Duodenal mucosa (tissue), 2 donors: ENCODE measurements at regions not wholly inside any gene's neighbourhood (a gene's known extent, or its start where the extent isn't known, plus 50 kb on each side); places are given as distances from the start of the nearest gene placed in this dataset.

Experiments
- H3K27ac ChIP-seq: one replicate; pipeline ENCODE4 v1.7.0; 2013; ENCODE audit warnings: low read depth, low read length
- H3K27me3 ChIP-seq, 2 donors: one replicate each; pipeline ENCODE4 v1.7.0; 2013; ENCODE audit warnings: low read length in 2 of 2, control low read depth in 1 of 2; ENCODE audit not compliant: insufficient read depth in 2 of 2, control insufficient read depth in 1 of 2
- H3K36me3 ChIP-seq, 2 donors: one replicate each; pipeline ENCODE4 v1.7.0; 2013; ENCODE audit warnings: low read length in 2 of 2, control low read depth in 1 of 2; ENCODE audit not compliant: insufficient read depth in 2 of 2, control insufficient read depth in 1 of 2
- H3K4me1 ChIP-seq, 2 donors: one replicate each; pipeline ENCODE4 v1.7.0; 2013; ENCODE audit warnings: low read length in 2 of 2, control low read depth in 1 of 2; ENCODE audit not compliant: insufficient read depth in 2 of 2, control insufficient read depth in 1 of 2
- H3K4me3 ChIP-seq, 2 donors: one replicate each; pipeline ENCODE4 v1.7.0; 2013; ENCODE audit warnings: low read length in 2 of 2, low read depth in 1 of 2
- H3K9ac ChIP-seq, 2 donors: one replicate each; pipeline ENCODE4 v1.7.0; 2013; ENCODE audit warnings: low read length in 2 of 2, low read depth in 1 of 2
- H3K9me3 ChIP-seq, 2 donors: one replicate each; pipeline ENCODE4 v1.7.0; 2013; ENCODE audit warnings: low read length in 2 of 2, control low read depth in 1 of 2; ENCODE audit not compliant: control insufficient read depth in 1 of 2

DNA sequence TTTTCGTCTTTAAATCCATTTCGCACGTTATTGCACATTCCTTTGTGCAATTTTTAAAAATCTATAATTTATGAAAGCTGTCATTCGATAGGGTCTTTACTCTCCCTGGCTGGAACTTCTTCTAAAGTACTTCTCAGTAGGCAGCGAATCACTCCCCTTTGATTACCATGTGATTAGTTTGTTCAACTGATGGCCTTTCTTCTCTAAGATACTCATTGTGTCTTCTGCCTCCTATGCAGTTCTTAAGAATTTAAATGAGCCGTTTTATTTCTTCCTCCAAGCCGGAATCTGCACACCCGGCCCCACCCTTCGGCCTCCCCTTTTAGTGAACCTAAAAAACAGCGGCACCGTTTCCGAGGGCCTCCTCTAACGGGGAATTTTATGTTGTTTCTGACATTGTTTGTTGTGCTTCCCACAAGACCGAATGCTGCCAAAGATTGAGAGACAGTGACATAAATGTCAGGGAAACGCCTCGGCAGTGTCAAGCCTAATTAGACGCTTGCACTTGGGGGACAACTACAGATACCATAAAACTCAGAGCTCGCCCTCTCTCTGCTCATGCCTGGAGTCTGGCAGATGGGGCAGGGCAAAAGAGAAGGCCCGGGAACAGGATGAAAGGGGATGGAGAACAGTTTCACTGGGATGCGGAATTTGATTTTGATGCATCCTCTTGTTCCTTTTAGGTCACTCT lies 255.3 kb downstream of the BCL11A start:
- peaks cover 0 to 2% of the 10 kb centered on the region in 2 donors for H3K9me3 ChIP-seq
- H3K9ac ChIP-seq = no peak overlapping the region
- H3K27me3 ChIP-seq = no peaks in the 10 kb centered on the region
- H3K36me3 ChIP-seq = no peaks in the 10 kb centered on the region
- no peak overlapping the region for H3K4me3 ChIP-seq
- H3K4me1 ChIP-seq = peaks cover 4 to 8% of the 10 kb centered on the region in 2 donors
- H3K27ac ChIP-seq = no peak overlapping the region

- Histone ChIP-seq H3K4me3 (no peak overlapping the region), H3K27me3 (no peaks in the 10 kb centered on the region), H3K9ac (no peak overlapping the region), H3K4me1 (peaks cover 4 to 8% of the 10 kb centered on the region in 2 donors), H3K9me3 (peaks cover 0 to 2% of the 10 kb centered on the region in 2 donors), H3K36me3 (no peaks in the 10 kb centered on the region), H3K27ac (no peak overlapping the region)
Measured at GRCh38 chr2:60297296-60298005, 256.0 kb downstream of the BCL11A start.

DNA sequence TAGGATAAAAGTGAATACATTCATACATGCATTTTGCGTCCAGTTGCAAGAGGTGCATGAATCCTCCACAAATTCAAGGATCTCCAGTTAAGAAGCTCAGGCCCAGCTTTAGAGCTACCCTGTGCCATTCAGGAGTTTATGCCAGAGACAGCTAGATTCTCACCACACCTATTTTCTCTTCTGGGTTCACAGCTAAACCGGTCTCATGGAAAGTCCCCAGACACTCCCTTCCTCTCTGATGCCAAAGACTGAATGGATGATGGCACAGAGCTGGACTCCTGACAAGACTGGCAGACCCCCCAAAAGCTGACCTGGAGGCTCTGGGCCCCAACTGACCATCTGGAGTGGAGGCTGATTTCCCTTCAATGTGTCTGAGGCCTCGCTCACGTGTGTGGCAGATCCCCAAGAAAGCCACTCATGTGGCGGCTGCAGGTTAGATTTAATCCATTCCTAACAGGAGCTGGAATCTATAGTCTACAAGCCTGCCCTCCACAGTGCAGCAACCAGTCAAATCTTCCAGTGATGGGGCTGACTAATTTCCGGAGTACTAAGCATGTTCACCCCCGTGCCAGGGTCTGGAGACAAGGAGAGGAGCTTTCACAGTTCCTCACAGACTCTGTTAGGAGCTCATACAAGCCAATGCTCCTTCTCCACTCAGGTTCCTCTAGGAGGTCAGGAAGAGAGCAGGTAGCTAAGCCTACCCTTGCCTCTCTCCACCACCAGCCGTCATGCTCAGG lies 257.1 kb downstream of the BCL11A start:
- peaks cover 0 to 2% of the 10 kb centered on the region in 2 donors for H3K9me3 ChIP-seq
- H3K9ac ChIP-seq = no peak overlapping the region
- no peak overlapping the region for H3K4me3 ChIP-seq
- peaks cover 4 to 8% of the 10 kb centered on the region in 2 donors for H3K4me1 ChIP-seq
- no peak overlapping the region for H3K27ac ChIP-seq
- no peaks in the 10 kb centered on the region for H3K27me3 ChIP-seq
- H3K36me3 ChIP-seq = no peaks in the 10 kb centered on the region

DNA sequence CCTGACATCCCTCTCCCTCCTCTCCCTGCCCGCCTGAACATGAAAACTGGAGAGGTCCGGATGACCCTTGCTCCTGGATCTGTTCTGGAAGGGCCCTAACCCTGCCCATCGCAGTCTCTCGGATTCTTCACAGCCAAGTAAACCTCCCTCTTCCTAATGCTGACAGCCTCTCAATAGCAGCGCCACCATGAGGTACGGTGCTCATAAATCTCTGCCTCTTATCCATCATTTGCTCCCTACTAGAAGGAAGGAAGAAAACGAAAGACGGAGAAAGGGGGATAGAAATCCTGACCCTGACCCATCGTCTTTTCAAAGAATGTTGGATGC lies 257.9 kb downstream of the BCL11A start:
- Histone ChIP-seq H3K36me3 (no peaks in the 10 kb centered on the region), H3K27ac (no peak overlapping the region)

DNA sequence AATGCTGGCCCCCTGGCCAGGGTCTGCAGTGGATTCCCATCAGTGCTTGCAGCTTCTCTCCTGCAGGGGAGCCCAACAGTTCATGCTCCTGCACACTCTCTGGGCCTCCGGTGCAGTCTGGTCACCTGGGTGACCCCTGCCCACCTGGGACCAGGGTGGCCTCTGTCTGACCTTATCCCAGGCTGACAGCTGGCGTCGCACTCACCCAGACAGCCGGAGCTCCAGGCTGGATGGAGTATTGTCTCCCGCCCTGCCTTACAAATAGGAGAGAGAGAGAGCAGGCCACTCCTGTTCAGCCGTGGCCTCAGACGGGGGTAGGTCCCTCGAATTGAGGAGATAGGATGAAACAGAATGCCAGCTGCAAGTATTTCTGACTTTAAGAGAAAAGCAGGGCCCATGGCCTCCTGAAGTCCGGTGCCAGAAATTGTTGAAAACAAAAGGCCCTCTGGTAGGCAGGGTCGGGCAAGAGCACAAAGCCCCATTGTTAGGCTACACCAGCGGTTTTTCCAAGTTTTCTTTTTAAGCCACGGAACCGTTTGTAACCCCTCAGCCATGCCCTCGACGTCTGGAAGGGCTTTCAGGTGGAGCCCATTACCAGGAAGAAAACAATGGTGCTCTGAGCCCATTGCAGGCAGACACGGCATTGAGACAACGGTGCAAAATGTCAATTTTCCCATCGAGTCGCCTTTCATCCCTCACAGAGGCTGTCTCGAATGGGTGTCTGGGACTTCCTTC lies 258.4 kb downstream of the BCL11A start:
- Histone ChIP-seq H3K9me3 (peaks cover 0 to 2% of the 10 kb centered on the region in 2 donors), H3K36me3 (no peaks in the 10 kb centered on the region), H3K27me3 (no peaks in the 10 kb centered on the region), H3K27ac (no peak overlapping the region), H3K4me3 (no peak overlapping the region), H3K4me1 (peaks cover 4 to 12% of the 10 kb centered on the region in 2 donors), H3K9ac (no peak overlapping the region)

More for the DNA sequence above, 257.9 kb downstream of the BCL11A start:
- peaks cover 4 to 9% of the 10 kb centered on the region in 2 donors for H3K4me1 ChIP-seq
- peaks cover 0 to 2% of the 10 kb centered on the region in 2 donors for H3K9me3 ChIP-seq
- H3K27me3 ChIP-seq = no peaks in the 10 kb centered on the region
- H3K9ac ChIP-seq = no peak overlapping the region
- no peak overlapping the region for H3K4me3 ChIP-seq

DNA sequence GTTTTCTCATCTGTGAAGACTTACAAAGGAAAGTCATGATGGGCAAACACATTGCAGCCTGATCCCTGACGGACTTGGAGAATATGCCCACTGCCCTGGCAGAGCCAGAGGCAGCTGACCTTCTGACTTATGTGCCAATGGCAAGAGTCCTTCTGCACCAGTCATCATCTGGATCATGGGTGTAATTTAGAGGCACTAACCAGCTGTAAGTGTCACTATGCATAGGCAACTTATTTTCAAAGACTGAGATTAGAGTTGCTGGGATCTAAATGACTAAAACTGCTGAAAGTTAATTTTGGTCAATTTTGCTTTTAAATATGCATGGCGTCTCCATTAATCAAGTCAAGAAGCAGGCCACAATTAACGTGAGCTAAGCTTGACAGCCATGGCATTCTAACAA lies 261.2 kb downstream of the BCL11A start:
- H3K4me1 ChIP-seq = peaks cover 0 to 15% of the 10 kb centered on the region in 2 donors
- no peaks in the 10 kb centered on the region for H3K36me3 ChIP-seq
- no peak overlapping the region for H3K27ac ChIP-seq
- no peaks in the 10 kb centered on the region for H3K27me3 ChIP-seq
- H3K4me3 ChIP-seq = no peak overlapping the region
- no peak overlapping the region for H3K9ac ChIP-seq
- peaks cover 0 to 2% of the 10 kb centered on the region in 2 donors for H3K9me3 ChIP-seq

DNA sequence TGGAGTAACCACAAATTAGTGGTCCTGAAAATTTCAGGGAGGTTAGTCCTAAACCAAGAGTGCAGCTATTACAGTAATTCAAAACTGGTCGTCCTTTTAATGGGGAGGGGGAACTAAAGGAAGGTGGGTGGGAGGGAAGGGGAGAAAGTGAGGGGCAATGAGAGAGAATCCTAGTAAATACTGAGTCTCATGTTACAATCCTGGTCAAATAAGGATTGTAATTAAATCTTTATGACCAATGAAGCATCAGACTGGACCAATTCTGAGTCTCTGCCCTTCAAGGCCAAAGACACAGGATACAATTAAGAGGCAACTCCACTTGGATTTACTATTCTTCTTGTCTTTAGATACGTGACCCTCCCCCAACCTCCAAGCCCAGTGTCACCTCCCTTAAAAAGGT lies 262.9 kb downstream of the BCL11A start:
- no peak overlapping the region for H3K4me3 ChIP-seq
- no peak overlapping the region for H3K27ac ChIP-seq
- no peak overlapping the region for H3K9ac ChIP-seq
- H3K27me3 ChIP-seq = no peaks in the 10 kb centered on the region
- H3K4me1 ChIP-seq = peaks cover 0 to 21% of the 10 kb centered on the region in 2 donors
- no peaks in the 10 kb centered on the region for H3K36me3 ChIP-seq
- H3K9me3 ChIP-seq = peaks cover 0 to 2% of the 10 kb centered on the region in 2 donors

GRCh38 chr2:60285626-60286316 lies 267.7 kb downstream of the BCL11A start:
- no peaks in the 10 kb centered on the region for H3K27me3 ChIP-seq
- H3K36me3 ChIP-seq = no peaks in the 10 kb centered on the region
- no peak overlapping the region for H3K27ac ChIP-seq
- H3K9ac ChIP-seq = no peak overlapping the region
- peaks cover 0 to 17% of the 10 kb centered on the region in 2 donors for H3K4me1 ChIP-seq
- no peaks in the 10 kb centered on the region for H3K9me3 ChIP-seq
- H3K4me3 ChIP-seq = no peak overlapping the region

DNA sequence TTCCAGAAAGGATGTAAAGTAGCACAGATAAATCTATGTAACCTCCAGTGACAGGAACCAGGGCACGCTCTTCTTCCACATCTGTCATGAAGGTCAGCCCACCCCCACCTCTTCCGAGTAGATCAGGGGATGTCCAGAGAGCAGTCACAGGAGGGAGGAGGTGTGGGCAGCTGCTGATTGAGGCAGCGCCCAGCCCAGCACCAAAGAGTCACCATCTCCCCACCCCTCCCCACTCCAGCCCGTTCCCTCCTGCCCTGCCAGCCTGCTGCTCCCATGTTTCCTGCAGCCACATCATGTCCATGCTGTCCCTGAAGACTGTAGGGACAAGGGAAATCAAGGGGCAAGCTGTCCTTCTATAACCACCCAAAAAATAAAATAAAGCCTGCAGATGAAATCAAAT lies 269.8 kb downstream of the BCL11A start:
- Histone ChIP-seq H3K36me3 (no peaks in the 10 kb centered on the region), H3K4me3 (no peak overlapping the region), H3K4me1 (peaks cover 0 to 9% of the 10 kb centered on the region in 2 donors), H3K27ac (no peak overlapping the region), H3K27me3 (no peaks in the 10 kb centered on the region), H3K9me3 (no peaks in the 10 kb centered on the region), H3K9ac (no peak overlapping the region)
